HG03097 (cell line): ENCODE measurements at regions not wholly inside any gene's neighbourhood (a gene's known extent, or its start where the extent isn't known, plus 50 kb on each side); places are given as distances from the start of the nearest gene placed in this dataset.
"Not testable (repeated sequence)": the region's sequence is repeated elsewhere in the genome, so short reads cannot be mapped to it uniquely, and the experiment has no call there.

ENCODE experiments used
- ATAC-seq: cut with Tn5 transposase; IDR thresholded peaks from one replicate; pipeline ENCODE4 v1.9.1; 2021; ENCODE audit not compliant: unreplicated experiment, low FRiP score

DNA sequence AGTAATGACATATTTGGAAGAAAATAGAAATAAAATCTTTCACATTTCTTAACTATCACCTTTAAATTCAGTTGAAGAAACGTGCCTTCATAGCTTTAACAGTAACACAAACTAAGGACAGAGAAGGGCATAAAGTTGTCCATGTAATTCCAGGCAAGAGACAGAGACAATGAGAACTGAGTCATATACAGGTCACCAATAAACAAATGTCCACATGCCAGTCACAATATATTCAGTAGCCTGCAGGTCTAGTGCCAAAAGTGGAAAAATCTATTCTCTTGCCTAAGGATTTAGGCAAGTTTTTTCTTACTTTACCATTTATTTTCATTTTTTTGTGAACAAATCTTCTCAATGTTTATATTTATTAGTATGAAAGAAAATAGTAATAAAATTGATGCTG lies 1711.5 kb upstream of the NUDT12 start:
- no peak for ATAC-seq

DNA sequence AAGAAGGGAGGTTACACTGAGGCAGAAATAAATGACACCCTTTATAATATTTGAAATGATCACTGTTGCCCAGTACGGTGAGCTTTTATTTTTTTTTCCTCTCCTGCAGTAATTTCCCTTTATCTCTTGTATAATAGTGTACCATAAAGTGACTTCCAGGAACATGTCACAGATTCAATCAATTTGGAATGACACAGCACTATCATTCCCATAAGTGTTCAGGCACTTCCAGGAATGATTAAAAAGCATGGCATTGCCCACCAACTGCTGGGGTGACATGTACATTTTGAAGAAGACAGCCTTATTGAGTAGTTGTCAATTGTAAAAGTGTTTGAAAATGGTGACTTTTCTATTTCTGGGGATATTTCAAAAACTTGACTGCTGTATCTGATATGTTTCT lies 1700.9 kb upstream of the NUDT12 start:
- no peak for ATAC-seq

DNA sequence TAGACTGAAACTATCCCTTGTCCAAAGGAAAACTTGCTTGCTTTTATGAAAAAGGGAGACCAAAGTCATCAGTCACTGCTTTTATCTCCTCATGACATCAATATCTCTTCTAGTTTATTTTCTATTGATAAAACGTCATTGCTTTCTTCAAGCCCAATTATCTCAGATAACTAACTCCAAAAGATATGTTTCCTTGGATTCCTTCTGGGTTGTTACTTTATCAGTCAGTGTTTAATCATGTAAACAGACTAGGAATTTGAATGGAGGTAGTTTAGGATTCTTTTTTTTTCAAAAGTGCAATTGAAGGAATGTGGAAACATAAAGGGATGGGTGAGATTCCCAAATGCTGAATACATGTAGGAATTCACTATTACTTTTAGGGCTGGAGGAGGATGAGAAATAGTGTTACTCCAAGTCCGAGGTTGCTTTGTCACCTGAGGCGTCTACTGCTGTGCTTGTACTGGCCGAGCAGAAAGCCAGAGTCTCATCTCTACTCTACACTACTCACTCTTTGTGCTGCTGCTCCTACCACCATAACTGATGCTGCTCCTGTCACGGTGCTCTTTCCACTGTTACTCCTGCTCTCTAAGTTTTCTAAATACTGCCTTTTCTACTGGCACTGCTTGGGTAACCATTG lies 1697.1 kb upstream of the NUDT12 start:
- ATAC-seq, result no peak

DNA sequence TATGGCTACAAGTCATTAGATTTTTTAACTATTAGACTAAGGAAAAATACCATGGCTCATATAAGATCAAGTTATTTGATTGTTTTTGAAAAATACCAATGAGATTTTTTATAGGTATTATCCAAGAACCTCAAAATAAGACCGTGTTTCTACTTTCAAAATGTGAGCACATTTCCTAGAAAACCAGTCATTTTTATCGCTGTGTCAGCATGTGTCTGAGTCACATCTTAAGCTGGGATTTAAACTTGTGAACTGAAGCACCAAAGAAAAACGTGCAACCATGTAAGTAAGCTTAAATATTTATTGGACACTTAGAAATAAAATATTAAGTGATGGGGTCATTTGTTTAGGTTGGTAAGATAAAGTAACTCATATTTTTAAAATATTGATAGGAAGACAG lies 1676.0 kb upstream of the NUDT12 start:
- ATAC-seq, result no peak

DNA sequence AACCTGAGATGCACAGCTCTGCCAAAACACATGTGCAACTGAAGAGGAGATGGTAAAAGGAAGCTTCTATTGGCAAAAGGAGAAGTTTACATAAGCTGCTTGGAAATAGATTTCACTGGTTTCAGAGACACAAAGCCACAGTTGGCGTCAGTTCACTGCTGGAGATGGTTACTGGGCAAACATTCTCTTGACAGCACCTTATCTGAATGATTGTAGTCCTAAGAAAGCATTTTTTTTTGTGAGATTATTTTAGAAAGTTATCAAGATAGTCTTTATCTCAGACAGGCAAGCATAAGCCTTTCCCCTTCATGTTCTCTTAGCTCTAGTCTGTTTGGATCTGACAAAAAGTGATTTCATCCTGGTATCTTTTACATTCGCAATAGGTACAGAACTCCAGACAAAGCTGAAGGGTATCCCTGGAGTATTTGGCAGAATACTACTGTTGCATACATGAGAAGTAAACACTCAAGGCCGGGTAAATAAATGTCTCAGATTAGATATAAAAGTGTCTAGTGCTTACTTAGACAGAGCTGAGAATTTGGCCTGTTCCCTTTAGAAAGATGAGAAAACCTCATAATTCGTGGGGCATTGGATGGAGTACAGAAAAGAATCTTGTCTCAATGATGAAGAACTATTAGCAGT lies 1668.0 kb upstream of the NUDT12 start:
- ATAC-seq, result no peak

DNA sequence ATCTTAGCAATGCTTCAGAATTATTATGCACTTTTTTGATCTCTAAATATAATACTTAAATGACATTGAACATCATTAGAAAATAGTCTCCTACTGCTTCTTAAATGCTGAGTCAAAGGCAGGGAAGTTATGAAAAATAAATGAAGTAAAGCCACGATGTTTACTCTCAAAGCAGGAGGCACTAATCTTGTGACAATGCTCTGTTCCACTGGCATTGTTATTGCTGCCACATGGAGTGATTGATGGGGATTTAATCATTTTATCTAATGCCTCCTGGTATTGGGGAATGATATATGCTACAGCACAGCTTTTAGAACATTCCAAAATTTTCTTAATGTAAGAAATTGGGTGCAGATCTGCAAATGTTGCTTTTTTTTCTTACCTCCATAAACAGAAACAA lies 1655.4 kb upstream of the NUDT12 start:
- no peak for ATAC-seq

DNA sequence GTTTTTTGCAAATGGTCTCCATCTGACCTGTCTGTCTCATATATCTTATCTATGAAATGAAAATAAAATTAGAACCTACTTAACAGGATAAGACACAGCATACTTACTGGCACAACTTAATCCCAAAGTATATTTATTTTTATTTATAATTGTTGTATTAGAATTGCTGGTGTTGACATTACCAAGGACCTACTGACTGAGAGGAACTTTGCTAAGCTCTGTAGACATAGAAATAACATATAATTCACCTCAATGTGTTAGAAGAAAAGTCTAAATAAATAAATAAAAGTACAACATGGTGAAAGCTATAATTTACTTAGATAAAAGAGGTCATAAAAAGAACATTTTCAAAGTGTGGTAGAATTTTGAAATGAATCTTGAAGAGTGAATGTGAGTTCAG lies 1650.5 kb upstream of the NUDT12 start:
- no peak for ATAC-seq

DNA sequence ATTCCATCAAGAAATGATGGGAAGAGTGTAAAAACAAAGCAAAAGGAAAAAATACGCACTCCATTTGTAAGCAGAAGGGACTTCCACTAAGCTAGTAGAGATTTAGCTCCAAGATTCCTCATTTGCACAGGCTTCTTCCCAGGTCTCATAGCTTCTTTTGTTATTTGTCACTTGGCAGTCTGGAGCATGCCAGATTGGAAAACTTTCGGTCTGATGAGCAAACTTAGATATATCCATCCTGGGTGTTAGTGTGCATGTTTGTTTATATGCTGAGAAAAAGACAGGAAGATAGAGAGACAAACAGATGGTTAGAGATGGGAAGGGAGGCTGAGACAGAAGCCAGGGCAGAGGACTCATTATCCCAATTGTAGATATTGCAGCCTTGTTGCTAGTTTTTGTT lies 1644.5 kb upstream of the NUDT12 start:
- ATAC-seq, result no peak

DNA sequence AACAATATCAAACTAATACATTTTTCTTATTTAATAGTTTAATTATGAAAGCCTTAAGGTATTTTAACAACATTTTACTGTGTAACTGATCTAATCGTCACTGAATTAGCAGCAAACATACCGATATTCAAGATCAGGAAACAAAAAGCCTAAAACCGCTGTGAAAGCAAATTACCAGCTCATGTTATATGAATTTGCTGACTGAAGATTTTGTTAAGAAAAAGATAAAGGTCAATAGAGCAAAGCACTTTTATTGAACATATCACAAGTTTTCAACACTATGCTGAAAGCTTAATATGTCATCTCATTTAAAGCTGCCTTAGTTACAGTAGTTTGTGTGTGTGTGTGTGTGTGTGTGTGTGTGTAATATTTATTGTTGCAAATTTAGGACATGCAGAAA lies 1634.9 kb upstream of the NUDT12 start:
- ATAC-seq, result no peak

DNA sequence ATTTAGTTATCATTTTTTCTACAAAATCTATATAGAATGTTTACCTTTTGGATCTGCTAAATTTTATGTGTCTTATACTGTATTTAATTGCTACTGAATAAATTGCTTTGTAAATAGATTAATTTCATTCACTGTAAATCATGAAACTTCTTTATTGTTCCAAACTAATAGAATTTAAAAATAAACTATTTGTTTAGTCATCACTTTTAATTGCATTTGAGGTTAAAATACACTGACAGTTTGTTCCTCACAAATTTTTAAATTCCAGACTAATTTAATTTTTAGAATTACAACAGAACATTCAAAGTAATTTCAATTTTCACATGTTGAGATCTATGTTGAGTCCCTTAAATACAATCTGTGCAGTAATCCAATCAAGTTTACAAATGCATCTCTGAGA lies 1633.2 kb upstream of the NUDT12 start:
- ATAC-seq, result no peak

DNA sequence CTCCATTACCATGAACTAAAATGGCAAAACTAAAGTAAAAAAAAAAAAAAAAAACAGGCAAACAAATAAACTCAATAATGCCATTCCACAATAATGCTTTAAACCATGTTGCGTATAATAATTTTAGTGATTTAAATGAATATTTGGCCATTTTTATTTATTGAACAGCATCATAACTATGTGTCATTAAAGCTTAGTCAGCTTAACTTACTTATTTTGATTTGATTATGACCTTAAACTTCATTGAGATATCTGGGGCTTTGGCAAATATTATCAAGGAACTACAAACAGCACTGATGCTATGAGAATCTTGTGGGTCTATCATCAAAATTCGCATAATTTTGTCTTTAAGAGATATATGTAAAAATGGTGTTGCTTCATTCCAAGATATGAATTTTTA lies 1610.3 kb upstream of the NUDT12 start:
- no peak for ATAC-seq

DNA sequence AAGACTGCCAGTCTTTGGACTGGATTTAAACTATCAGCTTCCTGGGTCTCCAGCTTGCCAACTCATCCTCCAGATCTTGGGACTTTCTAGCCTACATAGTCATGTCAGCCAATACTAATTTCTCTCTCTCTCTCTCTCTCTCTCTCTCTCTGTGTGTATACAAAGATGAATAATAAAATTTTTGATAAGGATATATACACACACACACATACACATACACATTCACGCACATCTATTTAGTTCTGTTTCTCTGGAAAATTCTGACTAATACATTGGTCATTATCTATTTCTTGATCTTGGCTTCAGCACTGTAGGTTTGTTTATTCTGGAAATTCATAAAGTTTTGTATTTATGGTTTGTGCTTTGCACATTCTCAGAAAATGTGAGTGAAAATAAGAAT lies 1606.2 kb upstream of the NUDT12 start:
- ATAC-seq, result no peak

DNA sequence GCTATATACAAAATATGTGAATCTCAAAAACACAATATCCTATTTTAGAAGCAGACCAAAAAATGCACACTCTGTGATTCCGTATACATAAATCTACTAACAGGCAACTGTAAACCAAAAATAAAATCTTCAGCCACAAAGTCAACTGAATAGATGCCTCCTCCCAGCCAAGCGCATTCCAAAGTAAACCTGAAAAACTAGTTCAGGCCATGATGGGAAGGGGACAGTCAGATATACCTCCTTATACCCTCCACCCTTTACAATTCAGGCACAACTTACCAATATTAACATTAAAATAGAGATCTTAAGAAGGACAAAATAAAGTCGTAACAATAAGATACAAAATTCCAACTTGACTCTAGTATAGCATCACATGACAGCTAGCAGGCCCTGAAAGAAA lies 1604.5 kb upstream of the NUDT12 start:
- ATAC-seq, result no peak

DNA sequence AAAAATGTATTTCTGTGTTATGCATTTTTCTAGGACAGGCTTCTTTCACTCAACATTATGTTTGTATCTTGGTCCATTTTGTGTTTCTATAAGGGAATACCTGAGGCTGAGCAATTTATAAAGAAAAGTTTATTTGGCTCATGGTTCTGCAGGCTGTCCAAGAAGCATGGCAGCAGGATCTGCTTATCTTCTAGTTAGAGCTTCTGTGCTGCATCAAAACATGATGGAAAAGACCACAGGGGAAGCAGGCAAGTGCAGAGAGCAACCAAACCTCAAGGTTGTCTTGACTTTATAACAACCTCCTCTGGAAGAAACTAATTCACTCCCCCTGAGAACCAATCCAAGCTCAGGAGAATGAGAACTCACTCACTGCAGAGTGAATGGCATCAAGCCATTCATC lies 1601.0 kb upstream of the NUDT12 start:
- no peak for ATAC-seq

DNA sequence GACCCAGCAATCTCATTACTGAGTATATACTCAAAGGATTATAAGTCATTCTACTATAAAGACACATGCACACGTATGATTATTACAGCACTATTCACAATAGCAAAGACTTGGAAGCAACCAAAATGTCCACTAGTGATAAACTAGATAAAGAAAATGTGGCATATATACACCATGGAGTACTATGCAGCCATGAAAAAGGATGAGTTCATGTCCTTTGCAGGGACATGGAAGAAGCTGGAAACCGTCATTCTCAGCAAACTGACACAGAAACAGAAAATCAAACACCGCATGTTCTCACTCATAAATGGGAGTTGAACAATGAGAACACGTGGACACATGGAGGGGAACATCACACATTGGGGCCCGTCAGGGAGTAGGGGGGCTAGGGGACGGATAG lies 1600.0 kb upstream of the NUDT12 start:
- not testable (repeated sequence) for ATAC-seq

DNA sequence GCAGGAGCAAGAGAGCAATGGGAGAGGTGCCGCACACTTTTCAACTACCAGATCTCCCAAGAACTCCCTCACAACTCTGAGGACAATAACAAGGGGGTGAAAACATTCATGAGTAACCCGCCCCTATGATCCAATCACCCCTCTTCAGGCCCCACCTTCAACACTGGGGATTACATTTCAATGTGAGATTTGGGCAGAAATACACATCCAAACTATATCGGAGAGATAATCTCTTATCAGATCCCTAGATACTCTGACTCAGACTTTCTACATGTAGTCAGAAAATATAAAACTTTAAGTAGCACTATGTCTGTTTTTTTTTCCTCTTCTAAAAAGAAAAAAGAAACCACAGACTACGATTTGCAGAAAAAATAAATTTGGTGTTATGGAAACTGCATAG lies 1595.9 kb upstream of the NUDT12 start:
- no peak for ATAC-seq

DNA sequence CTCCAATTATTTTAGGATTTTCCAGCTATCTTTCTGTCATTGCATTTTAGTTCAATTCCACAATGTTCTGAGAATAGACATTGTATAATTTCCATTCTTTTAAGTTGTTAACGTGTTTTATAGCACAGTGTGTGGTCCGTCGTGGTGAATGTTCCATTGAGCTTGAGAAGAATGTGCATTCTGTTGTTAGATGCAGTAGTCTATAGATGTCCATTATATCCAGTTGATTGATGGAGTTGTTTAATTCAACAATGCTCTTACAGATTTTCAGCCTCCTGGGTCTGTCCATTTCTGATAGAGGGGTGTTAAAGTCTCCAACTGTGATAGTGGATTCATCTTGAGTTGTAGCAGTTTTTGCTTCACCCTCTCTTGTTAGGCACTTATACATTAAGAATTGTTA lies 1587.7 kb upstream of the NUDT12 start:
- no peak for ATAC-seq

DNA sequence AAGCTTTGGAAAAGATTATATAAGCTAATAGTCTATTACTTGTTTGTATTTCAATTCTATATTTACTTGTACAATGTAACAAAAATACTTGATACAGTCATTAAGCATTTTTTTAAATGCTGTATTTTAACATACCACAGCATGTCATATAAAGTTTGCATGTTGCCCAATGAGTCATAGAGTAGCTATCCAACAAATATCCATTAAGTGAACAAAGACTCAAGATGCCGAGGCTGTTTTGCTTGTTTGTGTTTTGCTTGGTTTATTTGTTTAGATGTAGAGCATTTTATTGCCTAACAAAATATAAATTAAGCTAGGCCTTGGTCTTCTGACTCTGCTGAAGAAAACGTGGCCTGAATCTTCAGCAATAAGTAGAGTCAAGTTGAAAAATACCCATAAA lies 1584.3 kb upstream of the NUDT12 start:
- ATAC-seq, result no peak

DNA sequence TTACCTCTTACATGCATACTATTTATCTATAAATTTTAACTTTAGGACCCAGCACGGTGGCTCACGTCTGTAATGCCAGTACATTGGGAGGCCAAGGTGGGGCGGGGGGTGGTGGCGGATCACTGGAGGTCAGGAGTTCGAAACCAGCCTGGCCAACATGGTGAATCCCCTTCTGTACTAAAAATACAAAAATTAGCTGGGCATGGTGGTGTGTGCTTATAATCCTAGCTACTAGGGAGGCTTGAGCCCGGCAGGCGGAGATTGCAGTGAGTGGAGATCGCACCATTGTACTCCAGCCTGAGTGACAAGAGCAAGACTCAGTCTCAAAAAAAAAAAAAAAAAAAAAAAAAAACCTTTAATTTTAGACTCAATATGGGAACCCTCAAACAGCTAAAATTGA lies 1582.6 kb upstream of the NUDT12 start:
- no peak for ATAC-seq

DNA sequence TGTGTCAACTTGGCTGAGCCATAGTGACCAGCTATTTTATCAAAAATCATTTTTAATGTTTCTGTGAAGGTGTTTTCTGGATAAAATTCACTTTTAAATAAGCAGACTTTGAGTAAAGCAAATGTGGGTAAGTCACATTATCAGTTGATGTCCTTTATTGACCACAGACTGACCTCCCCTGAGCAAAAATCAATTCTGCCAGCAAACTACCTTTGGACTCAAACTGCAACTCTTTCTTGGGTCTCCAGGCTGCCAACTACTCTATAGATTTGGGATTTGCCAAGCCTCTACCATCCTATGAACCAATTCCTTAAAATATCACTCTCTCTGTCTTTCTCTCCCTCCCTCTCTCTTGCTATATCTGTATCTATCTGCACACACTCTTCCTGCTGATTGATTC lies 1571.7 kb upstream of the NUDT12 start:
- no peak for ATAC-seq

DNA sequence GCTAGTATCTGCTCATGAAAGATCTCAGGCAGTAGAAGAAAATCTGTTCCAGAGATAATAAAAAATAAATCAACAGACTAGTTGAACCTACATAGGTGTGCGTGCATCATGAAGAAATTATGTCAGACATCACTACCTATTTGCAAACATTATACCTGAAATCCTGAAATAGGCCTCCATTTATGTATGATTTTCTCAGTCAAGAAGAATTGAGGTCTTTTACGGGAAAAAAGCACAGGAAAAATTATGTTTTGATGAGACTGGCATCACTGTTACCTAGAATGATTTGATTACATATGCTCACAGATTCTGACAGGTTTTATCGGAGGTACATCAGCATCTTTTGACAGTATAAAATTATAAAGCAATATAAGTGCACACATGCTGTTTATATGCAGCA lies 1570.5 kb upstream of the NUDT12 start:
- no peak for ATAC-seq

DNA sequence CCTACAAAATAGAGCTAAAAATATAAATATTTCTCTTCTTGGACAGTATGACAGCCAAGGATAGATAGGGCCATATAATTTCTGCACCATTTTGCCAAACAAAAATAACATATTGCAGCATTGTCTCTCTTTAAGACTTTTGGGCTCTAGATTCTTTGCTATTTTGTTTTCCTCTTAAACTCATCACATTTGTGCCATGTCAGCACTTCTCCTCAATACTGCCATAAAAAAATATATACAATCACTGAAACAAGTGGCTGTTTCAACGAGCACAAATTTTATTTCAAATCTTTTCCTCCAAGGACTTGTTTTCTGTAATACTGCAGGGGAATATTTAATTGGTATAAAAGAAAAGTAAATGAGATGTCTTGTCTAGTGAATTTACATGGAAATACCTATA lies 1570.0 kb upstream of the NUDT12 start:
- no peak for ATAC-seq

DNA sequence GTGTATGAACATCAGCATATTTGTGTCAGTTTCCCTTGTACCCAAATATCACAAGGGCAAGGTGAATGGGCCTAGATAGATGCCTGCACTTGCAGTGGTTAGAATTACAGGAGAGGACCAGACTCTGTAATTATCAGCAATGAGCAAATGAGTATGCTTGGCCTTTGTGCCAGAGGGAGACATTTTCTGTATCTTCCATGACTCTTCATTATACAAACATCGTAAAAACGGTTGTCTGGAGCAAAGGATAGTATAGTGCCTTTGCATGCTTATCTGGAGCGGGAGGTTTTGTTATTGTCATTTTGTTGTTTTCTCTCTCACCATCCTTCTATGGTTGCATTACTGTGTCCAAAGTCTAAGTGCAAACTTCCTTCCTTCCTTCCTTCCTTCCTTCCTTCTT lies 1568.5 kb upstream of the NUDT12 start:
- no peak for ATAC-seq
